ENCODE measurements at regions not wholly inside any gene's neighbourhood (a gene's known extent, or its start where the extent isn't known, plus 50 kb on each side); places are given as distances from the start of the nearest gene placed in this dataset.
A peak's percentile ranks its signal among the peaks of the same experiment; 100 is the strongest.

GRCh38 chr9:2281803-2282185, 266.6 kb downstream of the SMARCA2 start:
- ATAC-seq (no peak), DNase-seq (ENCODE audit: low spot score) (no peak)
- no peak for TF ChIP-seq ZNF331 (CRISPR knock-in tag; IDR thresholded peaks at IDR 0.05; ENCODE audit: low read depth)
- 0 out of 2 replicates have a peak, but pooled peaks have one; percentile 3 for TF ChIP-seq NANOG (IDR thresholded peaks at IDR 0.05; ENCODE audit: borderline replicate concordance)
- Mint-ChIP-seq H3K9me3 (no peaks in the 10 kb centered on the region; the same call in 2 of the 3 replicates), H3K4me3 (no peak overlapping the region), H3K36me3 (ENCODE audit: low read depth) (peaks cover 4% of the 10 kb centered on the region; the same call in 1 of the 3 replicates), H3K4me1 (peaks cover 30% of the 10 kb centered on the region), H3K27me3 (ENCODE audit: insufficient read depth, low read depth, poor library complexity) (peaks cover 5% of the 10 kb centered on the region), H3K27ac (no peak overlapping the region)
- no peaks in the 10 kb centered on the region for H3K27me3 ChIP-seq (ENCODE audit: insufficient read depth)
- H3K9me2 ChIP-seq (ENCODE audit: insufficient read depth): no peaks in the 10 kb centered on the region
- H3K4me1 ChIP-seq (ENCODE audit: insufficient read depth): peaks cover 30% of the 10 kb centered on the region
- no peaks in the 10 kb centered on the region for H3K79me2 ChIP-seq (replicated peaks; ENCODE audit: insufficient read depth)
- H2AFZ ChIP-seq: no peak overlapping the region
- H3F3A ChIP-seq (replicated peaks; ENCODE audit: low read depth): peaks cover 15% of the 10 kb centered on the region
- no peaks in the 10 kb centered on the region for H3K36me3 ChIP-seq (ENCODE audit: insufficient read depth)
- H3K4me3 ChIP-seq: no peak overlapping the region
- peak overlapping the region; percentile 13 for H3K4me2 ChIP-seq
- H3K27ac ChIP-seq (ENCODE audit: low read depth): peak overlapping the region; percentile 98
- no peaks in the 10 kb centered on the region for H4K20me1 ChIP-seq (replicated peaks; ENCODE audit: insufficient read depth)

DNA sequence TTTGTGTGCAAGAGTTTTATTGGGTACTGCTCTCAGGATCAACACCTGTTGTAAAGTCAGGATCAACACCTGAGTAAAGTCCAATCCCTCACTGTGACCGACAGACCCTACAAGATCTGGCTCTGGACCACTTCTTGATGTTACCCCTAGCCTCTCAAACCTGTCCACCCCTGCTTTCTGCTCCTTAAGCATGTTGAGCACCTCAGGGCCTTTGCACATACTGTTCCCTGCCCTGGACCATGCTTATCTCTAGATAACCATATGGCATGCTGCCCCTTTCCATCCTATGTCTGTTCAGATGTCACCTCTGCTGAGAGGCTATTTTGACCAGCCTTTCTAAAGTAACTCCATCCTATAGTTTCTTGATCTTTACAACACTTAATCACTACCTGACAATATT, 269.6 kb downstream of the SMARCA2 start:
- Histone ChIP-seq H3K79me2 (replicated peaks; ENCODE audit: insufficient read depth) (no peaks in the 10 kb centered on the region), H2AFZ (no peak overlapping the region), H3K27ac (ENCODE audit: low read depth) (peak overlapping the region; percentile 98), H3K9me2 (ENCODE audit: insufficient read depth) (no peaks in the 10 kb centered on the region), H3F3A (replicated peaks; ENCODE audit: low read depth) (peaks cover 15% of the 10 kb centered on the region), H3K36me3 (ENCODE audit: insufficient read depth) (no peaks in the 10 kb centered on the region), H3K4me2 (no peak overlapping the region), H3K4me3 (no peak overlapping the region), H4K20me1 (replicated peaks; ENCODE audit: insufficient read depth) (no peaks in the 10 kb centered on the region), H3K27me3 (ENCODE audit: insufficient read depth) (no peaks in the 10 kb centered on the region), H3K4me1 (ENCODE audit: insufficient read depth) (peaks cover 30% of the 10 kb centered on the region)
- DNase-seq (ENCODE audit: low spot score) (no peak), ATAC-seq (no peak)
- Mint-ChIP-seq H3K27ac (peak overlapping the region; percentile 90), H3K27me3 (ENCODE audit: insufficient read depth, low read depth, poor library complexity) (peaks cover 8% of the 10 kb centered on the region), H3K36me3 (ENCODE audit: low read depth) (peaks cover 13% of the 10 kb centered on the region), H3K9me3 (no peaks in the 10 kb centered on the region; the same call in 2 of the 3 replicates), H3K4me3 (no peak overlapping the region), H3K4me1 (peaks cover 36% of the 10 kb centered on the region)
- TF ChIP-seq NANOG (IDR thresholded peaks at IDR 0.05; ENCODE audit: borderline replicate concordance): no peak

- Mint-ChIP-seq H3K4me3 (no peak overlapping the region), H3K27me3 (ENCODE audit: insufficient read depth, low read depth, poor library complexity) (peaks cover 8% of the 10 kb centered on the region), H3K9me3 (no peaks in the 10 kb centered on the region; the same call in 2 of the 3 replicates), H3K36me3 (ENCODE audit: low read depth) (peaks cover 13% of the 10 kb centered on the region), H3K4me1 (peaks cover 41% of the 10 kb centered on the region), H3K27ac (peak overlapping the region; percentile 90)
- H3K27me3 ChIP-seq (ENCODE audit: insufficient read depth): no peaks in the 10 kb centered on the region
- H2AFZ ChIP-seq: no peak overlapping the region
- peak overlapping the region; percentile 98 for H3K27ac ChIP-seq (ENCODE audit: low read depth)
- no peak for DNase-seq (ENCODE audit: low spot score)
- no peak overlapping the region for H3K4me3 ChIP-seq
- ATAC-seq: no peak
- no peak overlapping the region for H3K4me2 ChIP-seq
- H4K20me1 ChIP-seq (replicated peaks; ENCODE audit: insufficient read depth): no peaks in the 10 kb centered on the region
- TF ChIP-seq, protein P1, sequence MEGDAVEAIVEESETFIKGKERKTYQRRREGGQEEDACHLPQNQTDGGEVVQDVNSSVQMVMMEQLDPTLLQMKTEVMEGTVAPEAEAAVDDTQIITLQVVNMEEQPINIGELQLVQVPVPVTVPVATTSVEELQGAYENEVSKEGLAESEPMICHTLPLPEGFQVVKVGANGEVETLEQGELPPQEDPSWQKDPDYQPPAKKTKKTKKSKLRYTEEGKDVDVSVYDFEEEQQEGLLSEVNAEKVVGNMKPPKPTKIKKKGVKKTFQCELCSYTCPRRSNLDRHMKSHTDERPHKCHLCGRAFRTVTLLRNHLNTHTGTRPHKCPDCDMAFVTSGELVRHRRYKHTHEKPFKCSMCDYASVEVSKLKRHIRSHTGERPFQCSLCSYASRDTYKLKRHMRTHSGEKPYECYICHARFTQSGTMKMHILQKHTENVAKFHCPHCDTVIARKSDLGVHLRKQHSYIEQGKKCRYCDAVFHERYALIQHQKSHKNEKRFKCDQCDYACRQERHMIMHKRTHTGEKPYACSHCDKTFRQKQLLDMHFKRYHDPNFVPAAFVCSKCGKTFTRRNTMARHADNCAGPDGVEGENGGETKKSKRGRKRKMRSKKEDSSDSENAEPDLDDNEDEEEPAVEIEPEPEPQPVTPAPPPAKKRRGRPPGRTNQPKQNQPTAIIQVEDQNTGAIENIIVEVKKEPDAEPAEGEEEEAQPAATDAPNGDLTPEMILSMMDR (conservative IDR thresholded peaks at IDR 0.05; ENCODE audit: low read depth in 2 of 2): no peak
- TF ChIP-seq NANOG (IDR thresholded peaks at IDR 0.05; ENCODE audit: borderline replicate concordance): peak; percentile 33; the same call in 1 of the 2 replicates
- peaks cover 15% of the 10 kb centered on the region for H3F3A ChIP-seq (replicated peaks; ENCODE audit: low read depth)
- no peaks in the 10 kb centered on the region for H3K79me2 ChIP-seq (replicated peaks; ENCODE audit: insufficient read depth)
- no peaks in the 10 kb centered on the region for H3K36me3 ChIP-seq (ENCODE audit: insufficient read depth)
- peaks cover 30% of the 10 kb centered on the region for H3K4me1 ChIP-seq (ENCODE audit: insufficient read depth)
- no peaks in the 10 kb centered on the region for H3K9me2 ChIP-seq (ENCODE audit: insufficient read depth)
These were observed 270.5 kb downstream of the SMARCA2 start for GRCh38 chr9:2285416-2286332.
